ENCODE measurements at regions not wholly inside any gene's neighbourhood (a gene's known extent, or its start where the extent isn't known, plus 50 kb on each side); places are given as distances from the start of the nearest gene placed in this dataset.

DNA sequence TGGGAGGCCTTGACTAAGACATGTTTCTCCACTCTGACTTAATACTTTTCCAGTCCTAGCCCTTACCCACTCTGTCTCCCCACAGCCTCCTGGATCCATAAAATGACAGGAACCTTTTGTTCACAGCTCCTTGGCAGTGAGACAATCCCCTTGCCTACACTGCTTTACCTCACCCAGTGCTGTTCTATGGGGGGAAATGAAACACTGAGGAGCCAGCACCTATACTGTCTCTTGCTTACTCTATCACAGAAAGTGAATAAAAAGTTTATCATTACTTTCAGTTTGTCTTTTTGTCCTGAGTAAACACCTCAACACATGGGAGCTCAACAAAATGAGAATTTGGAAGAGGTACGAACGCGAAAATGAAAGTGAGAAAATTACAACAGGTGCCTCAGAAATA, 127.2 kb upstream of the DAAM1 start:
- TF ChIP-seq, protein P1, sequence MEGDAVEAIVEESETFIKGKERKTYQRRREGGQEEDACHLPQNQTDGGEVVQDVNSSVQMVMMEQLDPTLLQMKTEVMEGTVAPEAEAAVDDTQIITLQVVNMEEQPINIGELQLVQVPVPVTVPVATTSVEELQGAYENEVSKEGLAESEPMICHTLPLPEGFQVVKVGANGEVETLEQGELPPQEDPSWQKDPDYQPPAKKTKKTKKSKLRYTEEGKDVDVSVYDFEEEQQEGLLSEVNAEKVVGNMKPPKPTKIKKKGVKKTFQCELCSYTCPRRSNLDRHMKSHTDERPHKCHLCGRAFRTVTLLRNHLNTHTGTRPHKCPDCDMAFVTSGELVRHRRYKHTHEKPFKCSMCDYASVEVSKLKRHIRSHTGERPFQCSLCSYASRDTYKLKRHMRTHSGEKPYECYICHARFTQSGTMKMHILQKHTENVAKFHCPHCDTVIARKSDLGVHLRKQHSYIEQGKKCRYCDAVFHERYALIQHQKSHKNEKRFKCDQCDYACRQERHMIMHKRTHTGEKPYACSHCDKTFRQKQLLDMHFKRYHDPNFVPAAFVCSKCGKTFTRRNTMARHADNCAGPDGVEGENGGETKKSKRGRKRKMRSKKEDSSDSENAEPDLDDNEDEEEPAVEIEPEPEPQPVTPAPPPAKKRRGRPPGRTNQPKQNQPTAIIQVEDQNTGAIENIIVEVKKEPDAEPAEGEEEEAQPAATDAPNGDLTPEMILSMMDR (IDR thresholded peaks at IDR 0.05) = no peak
- TF ChIP-seq CREB1 (CRISPR knock-in tag; IDR thresholded peaks at IDR 0.05) (no peak), SMAD4 (CRISPR knock-in tag; IDR thresholded peaks at IDR 0.05) (no peak), IRF2 (CRISPR knock-in tag; IDR thresholded peaks at IDR 0.05; ENCODE audit: borderline replicate concordance, low read depth) (no peak), NFYB (CRISPR knock-in tag; conservative IDR thresholded peaks at IDR 0.05; ENCODE audit: low read depth) (no peak), MYBL2 (CRISPR knock-in tag; IDR thresholded peaks at IDR 0.05) (no peak), FOXK1 (CRISPR knock-in tag; IDR thresholded peaks at IDR 0.05) (no peak), NR2C2 (CRISPR knock-in tag; IDR thresholded peaks at IDR 0.05) (no peak), ZNF121 (CRISPR knock-in tag; IDR thresholded peaks at IDR 0.05) (no peak)
